Gastrocnemius medialis (tissue), 4 donors: ENCODE measurements at regions not wholly inside any gene's neighbourhood (a gene's known extent, or its start where the extent isn't known, plus 50 kb on each side); places are given as distances from the start of the nearest gene placed in this dataset.
"Not testable (repeated sequence)": the region's sequence is repeated elsewhere in the genome, so short reads cannot be mapped to it uniquely, and the experiment has no call there.

Experiments
- CTCF ChIP-seq, 5 experiments: fragments of 450-650 bp in 3 of 5; fragments of 200-600 bp in 2 of 5; sonication (generic) in 2 of 5; IDR thresholded peaks in 4 of 5; conservative IDR thresholded peaks in 1 of 5; 1 replicate in 4 of 5; 2 replicates in 1 of 5; pipeline ENCODE4 v1.5.1; 2016 to 2019; ENCODE audit warnings: antibody characterized with exemption in 5 of 5, mild to moderate bottlenecking in 3 of 5, moderate library complexity in 3 of 5
- POLR2A ChIP-seq, 2 donors: fragments of 450-650 bp; IDR thresholded peaks; one replicate each; pipeline ENCODE4 v1.6.1; 2017; ENCODE audit warnings: antibody characterized with exemption in 2 of 2, mild to moderate bottlenecking in 2 of 2, moderate library complexity in 2 of 2

DNA sequence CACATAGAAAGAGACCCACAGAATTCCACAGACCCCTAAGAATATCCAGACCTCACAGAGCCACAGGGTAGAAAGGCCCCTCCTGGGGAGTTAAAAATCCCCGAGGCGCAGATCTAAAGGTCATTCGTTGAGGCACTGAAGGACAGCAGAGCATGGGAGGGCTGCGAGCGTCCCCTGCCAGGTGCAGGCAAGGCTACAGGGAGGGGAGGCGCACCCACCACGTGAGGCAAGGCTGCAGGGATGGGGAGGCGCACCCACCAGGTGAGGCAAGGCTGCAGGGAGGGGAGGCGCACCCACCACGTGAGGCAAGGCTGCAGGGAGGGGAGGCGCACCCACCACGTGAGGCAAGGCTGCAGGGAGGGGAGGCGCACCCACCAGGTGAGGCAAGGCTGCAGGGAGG is 785.6 kb upstream of the FRG1 start:
- not testable (repeated sequence) for TF ChIP-seq CTCF (IDR thresholded peaks at IDR 0.05 in 4 of 5, conservative IDR thresholded peaks at IDR 0.05 in 1 of 5); POLR2A (IDR thresholded peaks at IDR 0.05)
